ENCODE measurements at regions not wholly inside any gene's neighbourhood (a gene's known extent, or its start where the extent isn't known, plus 50 kb on each side); places are given as distances from the start of the nearest gene placed in this dataset.
A peak's percentile ranks its signal among the peaks of the same experiment; 100 is the strongest.
"Not testable (repeated sequence)": the region's sequence is repeated elsewhere in the genome, so short reads cannot be mapped to it uniquely, and the experiment has no call there.

- TF ChIP-seq POLR2AphosphoS5 (IDR thresholded peaks at IDR 0.05; ENCODE audit: low read depth, low read length) (no peak), TAF1 (IDR thresholded peaks at IDR 0.05; ENCODE audit: borderline replicate concordance, low read depth, low read length) (no peak), POLR2A (IDR thresholded peaks at IDR 0.05; ENCODE audit: low read depth, low read length) (no peak)
- no peak for DNase-seq (ENCODE audit: insufficient read length)
- no peak for FAIRE-seq
Measured at GRCh38 chr5:99460701-99461100, 531.9 kb upstream of the CHD1 start.

- DNase-seq (ENCODE audit: insufficient read length) (no peak), FAIRE-seq (no peak)
- TF ChIP-seq POLR2AphosphoS5 (IDR thresholded peaks at IDR 0.05; ENCODE audit: low read depth, low read length) (no peak), TAF1 (IDR thresholded peaks at IDR 0.05; ENCODE audit: borderline replicate concordance, low read depth, low read length) (no peak), POLR2A (IDR thresholded peaks at IDR 0.05; ENCODE audit: low read depth, low read length) (no peak)
Measured at GRCh38 chr5:99453196-99453595, 524.4 kb upstream of the CHD1 start.

GRCh38 chr5:99449786-99450185 is 521.0 kb upstream of the CHD1 start:
- no peak for FAIRE-seq
- TF ChIP-seq POLR2A (IDR thresholded peaks at IDR 0.05; ENCODE audit: low read depth, low read length) (no peak), TAF1 (IDR thresholded peaks at IDR 0.05; ENCODE audit: borderline replicate concordance, low read depth, low read length) (no peak), POLR2AphosphoS5 (IDR thresholded peaks at IDR 0.05; ENCODE audit: low read depth, low read length) (no peak)
- DNase-seq (ENCODE audit: insufficient read length) = no peak

GRCh38 chr5:99445805-99446204 is 517.0 kb upstream of the CHD1 start:
- FAIRE-seq (no peak), DNase-seq (ENCODE audit: insufficient read length) (no peak)
- TF ChIP-seq POLR2A (IDR thresholded peaks at IDR 0.05; ENCODE audit: low read depth, low read length) = no peak
- TF ChIP-seq POLR2AphosphoS5 (IDR thresholded peaks at IDR 0.05; ENCODE audit: low read depth, low read length) = no peak
- no peak for TF ChIP-seq TAF1 (IDR thresholded peaks at IDR 0.05; ENCODE audit: borderline replicate concordance, low read depth, low read length)

GRCh38 chr5:99441235-99441634 is 512.4 kb upstream of the CHD1 start:
- TF ChIP-seq TAF1 (IDR thresholded peaks at IDR 0.05; ENCODE audit: borderline replicate concordance, low read depth, low read length) (no peak), POLR2AphosphoS5 (IDR thresholded peaks at IDR 0.05; ENCODE audit: low read depth, low read length) (no peak), POLR2A (IDR thresholded peaks at IDR 0.05; ENCODE audit: low read depth, low read length) (no peak)
- no peak for FAIRE-seq
- no peak for DNase-seq (ENCODE audit: insufficient read length)

- no peak for FAIRE-seq
- no peak for TF ChIP-seq POLR2AphosphoS5 (IDR thresholded peaks at IDR 0.05; ENCODE audit: low read depth, low read length)
- DNase-seq (ENCODE audit: insufficient read length) = no peak
Measured at GRCh38 chr5:99438619-99439018, 509.8 kb upstream of the CHD1 start.

GRCh38 chr5:99437986-99438385 is 509.2 kb upstream of the CHD1 start:
- TF ChIP-seq POLR2A (IDR thresholded peaks at IDR 0.05; ENCODE audit: low read depth, low read length) (no peak), POLR2AphosphoS5 (IDR thresholded peaks at IDR 0.05; ENCODE audit: low read depth, low read length) (no peak), TAF1 (IDR thresholded peaks at IDR 0.05; ENCODE audit: borderline replicate concordance, low read depth, low read length) (no peak)
- DNase-seq (ENCODE audit: insufficient read length) (no peak), FAIRE-seq (no peak)

GRCh38 chr5:99423396-99423795 is 494.6 kb upstream of the CHD1 start:
- not testable (repeated sequence) for DNase-seq (ENCODE audit: insufficient read length); FAIRE-seq

GRCh38 chr5:99418640-99419039 is 489.8 kb upstream of the CHD1 start:
- FAIRE-seq; DNase-seq (ENCODE audit: insufficient read length): not testable (repeated sequence)

GRCh38 chr5:99410386-99410785 is 481.6 kb upstream of the CHD1 start:
- not testable (repeated sequence) for FAIRE-seq; DNase-seq (ENCODE audit: insufficient read length)

GRCh38 chr5:99404764-99405302 is 476.0 kb upstream of the CHD1 start:
- DNase-seq (ENCODE audit: insufficient read length) = not testable (repeated sequence)
- peak; percentile 36 for FAIRE-seq

- not testable (repeated sequence) for FAIRE-seq
Measured at GRCh38 chr5:99400571-99400970, 471.8 kb upstream of the CHD1 start.

GRCh38 chr5:99398976-99399375 is 470.2 kb upstream of the CHD1 start:
- no peak for DNase-seq (ENCODE audit: insufficient read length)
- TF ChIP-seq POLR2AphosphoS5 (IDR thresholded peaks at IDR 0.05; ENCODE audit: low read depth, low read length) (no peak), POLR2A (IDR thresholded peaks at IDR 0.05; ENCODE audit: low read depth, low read length) (no peak), TAF1 (IDR thresholded peaks at IDR 0.05; ENCODE audit: borderline replicate concordance, low read depth, low read length) (no peak)
- peak; percentile 50 for FAIRE-seq

More at GRCh38 chr5:99400571-99400970, 471.8 kb upstream of the CHD1 start:
- not testable (repeated sequence) for DNase-seq (ENCODE audit: insufficient read length)
